Heart left ventricle (tissue), 13 donors: ENCODE measurements at regions not wholly inside any gene's neighbourhood (a gene's known extent, or its start where the extent isn't known, plus 50 kb on each side); places are given as distances from the start of the nearest gene placed in this dataset.

Experiments
- POLR2A ChIP-seq, 2 donors: fragments of 450-650 bp; IDR thresholded peaks; one replicate each; pipeline ENCODE4 v1.6.1; 2017; ENCODE audit warnings: antibody characterized with exemption in 2 of 2, mild to moderate bottlenecking in 2 of 2, moderate library complexity in 2 of 2
- TF ChIP-seq, protein P1 (sequence below), 12 donors: fragments of 200-600 bp; sonication (generic) in 4 of 12; IDR thresholded peaks; one replicate each; pipeline versions ENCODE4 v1.5.0 to v1.8.0; 2018 to 2022; ENCODE audit warnings: antibody characterized with exemption in 12 of 12, mild to moderate bottlenecking in 5 of 12
- donor health status: ischemic (EF 13 %, LVEDD 7.1; RV severe dilation, severe dysfunction).
- donor health status: DM: no; HTN: yes; CAD: no.
- donor health status: DM: no; HTN: no; CAD: no.
- donor health status: ischemic (EF 25% LVEDD 6.9; RV normal size, moderate dysfunction).
- donor health status: ischemic (EF 25% LVEDD 5.7; RV mildly dilated, moderate dysfunction).
- donor health status: ischemic (EF 35%, LVEDD 5.7; RV mildly dilated, moderate dysfunction).
- donor health status: nonischemic (EF 11% LVEDD 7.7; RV severe dilation, severe dysfunction).
- donor health status: DM: yes; HTN: yes; CAD: no.
- donor health status: PGD.
- donor health status: ischemic (EF 29% LVEDD 5.4; RV normal size, mild dysfunction).
- donor health status: nonischemic (EF 23%, LVEDD 6.1; RV moderate dilation, normal function).

DNA sequence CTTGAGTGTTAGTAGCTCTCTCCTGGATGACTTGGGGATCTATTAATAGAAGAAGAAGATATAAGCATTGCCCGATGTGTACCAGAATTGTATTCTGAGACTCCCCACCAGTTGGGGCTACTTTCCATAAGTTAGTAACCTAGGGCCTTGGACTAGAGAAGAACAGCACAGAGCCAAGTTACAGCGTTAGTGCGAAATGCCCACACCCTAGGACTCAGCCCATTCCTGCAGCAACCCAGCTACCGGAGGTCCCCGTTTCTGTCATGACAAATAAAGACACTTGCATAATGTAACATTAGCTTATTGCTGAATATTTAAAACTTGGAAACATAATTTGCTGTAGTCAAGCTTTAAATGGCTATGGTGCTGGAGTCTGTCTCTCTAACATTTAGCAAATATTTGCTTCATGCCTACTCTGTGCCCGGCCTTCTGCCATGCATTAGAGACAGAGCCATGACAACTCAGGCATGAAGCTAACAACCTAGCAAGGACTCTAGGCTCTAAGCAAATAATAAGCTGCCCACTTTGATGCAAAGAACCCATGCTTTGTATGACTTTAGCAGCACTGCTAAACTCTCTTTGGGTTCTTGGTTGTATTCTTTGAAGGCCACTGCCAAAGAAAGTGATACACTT is 103.4 kb upstream of the COL21A1 start:
- TF ChIP-seq, protein P1, sequence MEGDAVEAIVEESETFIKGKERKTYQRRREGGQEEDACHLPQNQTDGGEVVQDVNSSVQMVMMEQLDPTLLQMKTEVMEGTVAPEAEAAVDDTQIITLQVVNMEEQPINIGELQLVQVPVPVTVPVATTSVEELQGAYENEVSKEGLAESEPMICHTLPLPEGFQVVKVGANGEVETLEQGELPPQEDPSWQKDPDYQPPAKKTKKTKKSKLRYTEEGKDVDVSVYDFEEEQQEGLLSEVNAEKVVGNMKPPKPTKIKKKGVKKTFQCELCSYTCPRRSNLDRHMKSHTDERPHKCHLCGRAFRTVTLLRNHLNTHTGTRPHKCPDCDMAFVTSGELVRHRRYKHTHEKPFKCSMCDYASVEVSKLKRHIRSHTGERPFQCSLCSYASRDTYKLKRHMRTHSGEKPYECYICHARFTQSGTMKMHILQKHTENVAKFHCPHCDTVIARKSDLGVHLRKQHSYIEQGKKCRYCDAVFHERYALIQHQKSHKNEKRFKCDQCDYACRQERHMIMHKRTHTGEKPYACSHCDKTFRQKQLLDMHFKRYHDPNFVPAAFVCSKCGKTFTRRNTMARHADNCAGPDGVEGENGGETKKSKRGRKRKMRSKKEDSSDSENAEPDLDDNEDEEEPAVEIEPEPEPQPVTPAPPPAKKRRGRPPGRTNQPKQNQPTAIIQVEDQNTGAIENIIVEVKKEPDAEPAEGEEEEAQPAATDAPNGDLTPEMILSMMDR (IDR thresholded peaks at IDR 0.05), result no peak
- TF ChIP-seq POLR2A (IDR thresholded peaks at IDR 0.05), result no peak
